PC-3 (cell line): ENCODE measurements at regions not wholly inside any gene's neighbourhood (a gene's known extent, or its start where the extent isn't known, plus 50 kb on each side); places are given as distances from the start of the nearest gene placed in this dataset.

Experiments
- ATAC-seq: fragments of 200-7000 bp; cut with Tn5 transposase; 2 replicates; pipeline ENCODE4 v1.9.1; 2020; ENCODE audit warnings: mild to moderate bottlenecking, moderate library complexity
- BruUV-seq: library from RNA; stranded (reverse); fragments of 400-500 nt; replicated peaks from 2 replicates; lab custom pipeline; 2021; lab: Mats Ljungman, UMichigan
- CTCF ChIA-PET: fragments of 300-600 bp; sonication (Branson Sonifier 250); formaldehyde crosslinking; loops from one replicate; lab custom pipeline; 2022; ENCODE audit warnings: antibody characterized with exemption; lab: Charles Lee
- POLR2A ChIA-PET: fragments of 300-600 bp; sonication (Branson Sonifier 250); formaldehyde crosslinking; loops from one replicate; lab custom pipeline; 2022; ENCODE audit warnings: antibody characterized with exemption; ENCODE audit not compliant: unreplicated experiment; lab: Charles Lee
- DNase-seq: peaks from one replicate; pipeline ENCODE4 v3.0.0-alpha.2; 2015
- H2AFZ ChIP-seq: fragments of 300-600 bp; sonication (generic); 2 replicates; pipeline ENCODE4 v1.6.0; 2016; ENCODE audit warnings: antibody characterized with exemption, low read length
- H3F3A ChIP-seq: fragments of 300-600 bp; sonication (generic); one replicate; pipeline ENCODE4 v1.6.0; 2017; ENCODE audit warnings: antibody characterized with exemption, low read length, control low read depth, mild to moderate bottlenecking; ENCODE audit not compliant: unreplicated experiment
- H3K27ac ChIP-seq: fragments of 300-600 bp; sonication (generic); 2 replicates; pipeline ENCODE4 v1.5.1; 2016; ENCODE audit warnings: mild to moderate bottlenecking, low read length
- H3K27me3 ChIP-seq: fragments of 300-600 bp; sonication (generic); 2 replicates; pipeline ENCODE4 v1.6.1; 2016; ENCODE audit warnings: low read length, mixed read lengths
- H3K36me3 ChIP-seq: fragments of 300-600 bp; sonication (generic); 2 replicates; pipeline ENCODE4 v1.6.1; 2016; ENCODE audit warnings: low read depth, mixed run types, low read length, mixed read lengths
- H3K4me1 ChIP-seq: fragments of 300-600 bp; sonication (generic); 2 replicates; pipeline ENCODE4 v1.5.1; 2016; ENCODE audit warnings: low read length; ENCODE audit not compliant: insufficient read depth
- H3K4me2 ChIP-seq: fragments of 300-600 bp; sonication (generic); 2 replicates; pipeline ENCODE4 v1.6.0; 2016; ENCODE audit warnings: low read length
- H3K4me3 ChIP-seq: fragments of 300-600 bp; sonication (generic); 2 replicates; pipeline ENCODE4 v1.5.1; 2016; ENCODE audit warnings: mild to moderate bottlenecking, low read length, mixed read lengths
- H3K79me2 ChIP-seq: fragments of 300-600 bp; sonication (generic); 2 replicates; pipeline ENCODE4 v1.6.1; 2017; ENCODE audit warnings: low read length, mixed read lengths
- H3K9ac ChIP-seq: fragments of 300-600 bp; sonication (generic); 2 replicates; pipeline ENCODE4 v1.6.0; 2016; ENCODE audit warnings: mild to moderate bottlenecking, low read length
- H3K9me2 ChIP-seq: fragments of 300-600 bp; sonication (generic); replicated peaks from 2 replicates; pipeline ENCODE4 v1.6.1; 2016; ENCODE audit warnings: mixed run types, low read length, mixed read lengths
- H3K9me3 ChIP-seq: fragments of 300-600 bp; sonication (generic); 2 replicates; pipeline ENCODE4 v1.6.1; 2016; ENCODE audit warnings: low read length, mixed read lengths
- H4K20me1 ChIP-seq: fragments of 300-600 bp; sonication (generic); 2 replicates; pipeline ENCODE4 v1.6.1; 2016; ENCODE audit warnings: low read length, mixed read lengths
- EZH2 ChIP-seq: fragments of 300-600 bp; sonication (generic); IDR thresholded peaks from one replicate; pipeline ENCODE4 v1.6.1; 2017; ENCODE audit warnings: antibody characterized with exemption, mild to moderate bottlenecking, low read length; ENCODE audit not compliant: unreplicated experiment
- EZH2phosphoT487 ChIP-seq: fragments of 300-600 bp; sonication (generic); IDR thresholded peaks from 2 replicates; pipeline ENCODE4 v1.6.1; 2018; ENCODE audit warnings: mild to moderate bottlenecking, antibody characterized with exemption, low read length, borderline replicate concordance
- intact Hi-C: fragments of 100-400 bp; cut with micrococcal nuclease; formaldehyde crosslinking; loops from 2 replicates; pipeline ENCODE4 v1.9.0; 2023
- TF ChIP-seq, protein P1 (sequence below): fragments of 300-600 bp; sonication (generic); conservative IDR thresholded peaks from 2 replicates; pipeline ENCODE4 v1.5.1; 2017; ENCODE audit warnings: antibody characterized with exemption, low read depth, mild to moderate bottlenecking, low read length

DNA sequence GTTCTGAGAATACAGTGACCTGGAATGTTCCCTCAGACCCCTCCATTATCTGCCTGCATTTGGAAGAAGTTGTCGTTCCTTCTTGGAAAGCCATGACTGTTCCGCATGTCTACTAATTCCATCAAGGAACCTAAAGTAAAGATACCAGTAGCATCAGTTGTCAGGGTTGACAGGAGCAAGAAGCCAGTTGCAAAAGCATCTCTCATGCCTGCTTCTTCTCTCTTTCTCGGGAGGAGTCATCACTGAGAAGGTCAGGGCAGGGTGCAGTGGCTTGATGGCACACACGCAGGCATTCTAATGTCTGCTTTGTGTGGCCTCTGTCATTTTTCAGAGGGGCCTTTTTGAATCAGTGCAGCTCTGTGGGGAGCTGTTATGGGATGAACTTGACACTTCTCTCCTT lies 276.6 kb upstream of the TPM1 start:
- Histone ChIP-seq H4K20me1 (no peaks in the 10 kb centered on the region), H2AFZ (no peak overlapping the region), H3K79me2 (no peaks in the 10 kb centered on the region), H3K4me1 (peaks cover 24% of the 10 kb centered on the region), H3F3A (no peaks in the 10 kb centered on the region), H3K36me3 (no peaks in the 10 kb centered on the region), H3K4me3 (no peak overlapping the region), H3K27me3 (no peaks in the 10 kb centered on the region), H3K9me3 (no peaks in the 10 kb centered on the region), H3K9me2 (no peaks in the 10 kb centered on the region), H3K4me2 (no peak overlapping the region), H3K27ac (no peak overlapping the region), H3K9ac (no peak overlapping the region)
- ChIA-PET CTCF (no interaction called here), POLR2A (no interaction called here)
- TF ChIP-seq EZH2 (no peak), EZH2phosphoT487 (no peak)
- TF ChIP-seq, protein P1, sequence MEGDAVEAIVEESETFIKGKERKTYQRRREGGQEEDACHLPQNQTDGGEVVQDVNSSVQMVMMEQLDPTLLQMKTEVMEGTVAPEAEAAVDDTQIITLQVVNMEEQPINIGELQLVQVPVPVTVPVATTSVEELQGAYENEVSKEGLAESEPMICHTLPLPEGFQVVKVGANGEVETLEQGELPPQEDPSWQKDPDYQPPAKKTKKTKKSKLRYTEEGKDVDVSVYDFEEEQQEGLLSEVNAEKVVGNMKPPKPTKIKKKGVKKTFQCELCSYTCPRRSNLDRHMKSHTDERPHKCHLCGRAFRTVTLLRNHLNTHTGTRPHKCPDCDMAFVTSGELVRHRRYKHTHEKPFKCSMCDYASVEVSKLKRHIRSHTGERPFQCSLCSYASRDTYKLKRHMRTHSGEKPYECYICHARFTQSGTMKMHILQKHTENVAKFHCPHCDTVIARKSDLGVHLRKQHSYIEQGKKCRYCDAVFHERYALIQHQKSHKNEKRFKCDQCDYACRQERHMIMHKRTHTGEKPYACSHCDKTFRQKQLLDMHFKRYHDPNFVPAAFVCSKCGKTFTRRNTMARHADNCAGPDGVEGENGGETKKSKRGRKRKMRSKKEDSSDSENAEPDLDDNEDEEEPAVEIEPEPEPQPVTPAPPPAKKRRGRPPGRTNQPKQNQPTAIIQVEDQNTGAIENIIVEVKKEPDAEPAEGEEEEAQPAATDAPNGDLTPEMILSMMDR: no peak
- intact Hi-C loops: no loop called here
- ATAC-seq: no peak
- BruUV-seq: no TSS peak
- DNase-seq: no peak

DNA sequence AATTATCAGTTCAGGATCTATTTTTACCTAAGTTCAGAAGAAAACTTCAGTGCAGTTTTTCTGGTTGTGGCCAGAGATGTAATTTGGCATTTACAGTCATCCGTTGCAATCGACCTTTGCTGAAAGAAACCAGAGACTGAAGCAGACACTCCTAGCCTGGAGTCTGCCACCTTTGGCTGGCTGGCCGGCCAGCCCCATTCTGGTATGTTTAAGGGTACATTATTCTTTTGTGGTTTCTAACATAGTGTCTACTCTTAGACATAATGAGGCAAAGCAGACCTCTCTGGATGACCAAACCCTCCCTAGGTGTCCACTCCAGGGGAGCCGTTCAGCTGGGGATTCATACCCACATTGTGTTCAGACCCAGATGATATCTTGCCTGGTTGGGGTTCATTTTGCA lies 275.9 kb upstream of the TPM1 start:
- Histone ChIP-seq H3K9me3 (no peaks in the 10 kb centered on the region), H4K20me1 (no peaks in the 10 kb centered on the region), H3F3A (no peaks in the 10 kb centered on the region), H3K27me3 (no peaks in the 10 kb centered on the region), H3K9me2 (no peaks in the 10 kb centered on the region), H3K36me3 (no peaks in the 10 kb centered on the region), H3K4me3 (no peak overlapping the region), H3K4me2 (no peak overlapping the region), H3K4me1 (peaks cover 31% of the 10 kb centered on the region), H3K27ac (no peak overlapping the region), H3K9ac (no peak overlapping the region), H2AFZ (no peak overlapping the region), H3K79me2 (no peaks in the 10 kb centered on the region)
- CTCF ChIA-PET: no interaction called here
- no peak for ATAC-seq
- TF ChIP-seq EZH2: no peak
- TF ChIP-seq, protein P1: no peak
- no peak for TF ChIP-seq EZH2phosphoT487
- DNase-seq: no peak
- intact Hi-C loops: no loop called here
- BruUV-seq: no TSS peak
- POLR2A ChIA-PET: no interaction called here

DNA sequence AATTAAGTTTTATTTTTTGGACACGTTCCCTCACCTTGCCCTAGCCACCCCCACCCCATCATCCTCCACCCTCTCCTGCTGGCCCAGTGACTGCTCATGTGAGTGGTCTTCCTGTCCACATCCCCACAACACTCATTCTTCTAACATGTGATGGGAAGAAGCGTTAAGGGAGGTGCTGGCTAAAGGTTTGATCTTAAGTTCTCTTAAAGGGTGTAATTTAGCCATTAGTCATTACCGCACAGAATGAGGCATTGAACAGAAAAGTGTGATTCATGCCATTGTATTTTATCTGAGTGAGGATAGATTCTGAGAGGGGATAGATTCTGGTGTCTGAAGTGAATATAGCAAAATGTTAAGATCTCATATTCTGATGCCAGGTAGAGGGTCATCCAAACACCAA lies 272.9 kb upstream of the TPM1 start:
- intact Hi-C loops: no loop called here
- Histone ChIP-seq H3K9me2 (no peaks in the 10 kb centered on the region), H3K27me3 (no peaks in the 10 kb centered on the region), H3F3A (no peaks in the 10 kb centered on the region), H3K4me1 (peaks cover 28% of the 10 kb centered on the region), H3K4me3 (no peak overlapping the region), H3K9me3 (no peaks in the 10 kb centered on the region), H3K4me2 (peak overlapping the region; percentile 46), H3K79me2 (no peaks in the 10 kb centered on the region), H3K9ac (peak overlapping the region; percentile 15; the same call in 1 of the 2 replicates), H3K27ac (peak overlapping the region; percentile 72), H3K36me3 (no peaks in the 10 kb centered on the region), H2AFZ (no peak overlapping the region), H4K20me1 (no peaks in the 10 kb centered on the region)
- TF ChIP-seq EZH2: no peak
- no peak for TF ChIP-seq EZH2phosphoT487
- TF ChIP-seq, protein P1: no peak
- POLR2A ChIA-PET: no interaction called here
- no TSS peak for BruUV-seq
- CTCF ChIA-PET: no interaction called here
- ATAC-seq (peak; percentile 82), DNase-seq (peak; percentile 81)
